ENCODE measurements at regions not wholly inside any gene's neighbourhood (a gene's known extent, or its start where the extent isn't known, plus 50 kb on each side); places are given as distances from the start of the nearest gene placed in this dataset.
A peak's percentile ranks its signal among the peaks of the same experiment; 100 is the strongest.
"Not testable (repeated sequence)": the region's sequence is repeated elsewhere in the genome, so short reads cannot be mapped to it uniquely, and the experiment has no call there.

DNA sequence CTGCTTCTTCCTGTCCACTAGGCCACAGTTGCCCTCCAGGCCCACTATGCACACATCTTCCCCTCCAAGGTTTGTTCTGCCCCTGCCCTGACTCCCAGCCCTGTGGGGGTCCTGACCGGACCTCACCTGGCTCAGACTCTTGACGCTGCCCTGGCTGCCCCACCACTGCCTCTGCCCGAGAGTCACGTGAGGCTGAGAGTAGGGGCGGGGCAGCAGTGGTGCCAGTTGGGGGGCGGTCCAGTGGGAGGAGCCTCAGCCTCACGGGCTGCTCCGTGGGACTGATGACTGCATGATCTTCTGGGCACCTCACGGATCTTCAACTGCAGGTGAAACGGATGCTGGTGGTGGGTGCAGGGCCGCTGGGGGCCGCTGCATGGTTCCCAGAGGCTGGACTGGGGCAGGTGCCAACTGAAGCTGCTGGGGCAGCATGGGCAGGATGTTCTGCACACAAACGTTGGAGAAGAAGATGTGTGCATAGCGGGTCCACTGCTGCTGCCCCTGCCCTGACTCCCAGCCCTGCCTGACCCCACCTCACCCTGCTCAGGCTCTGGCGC is 77.6 kb downstream of the HHIPL2 start:
- not testable (repeated sequence) for DNase-seq

DNA sequence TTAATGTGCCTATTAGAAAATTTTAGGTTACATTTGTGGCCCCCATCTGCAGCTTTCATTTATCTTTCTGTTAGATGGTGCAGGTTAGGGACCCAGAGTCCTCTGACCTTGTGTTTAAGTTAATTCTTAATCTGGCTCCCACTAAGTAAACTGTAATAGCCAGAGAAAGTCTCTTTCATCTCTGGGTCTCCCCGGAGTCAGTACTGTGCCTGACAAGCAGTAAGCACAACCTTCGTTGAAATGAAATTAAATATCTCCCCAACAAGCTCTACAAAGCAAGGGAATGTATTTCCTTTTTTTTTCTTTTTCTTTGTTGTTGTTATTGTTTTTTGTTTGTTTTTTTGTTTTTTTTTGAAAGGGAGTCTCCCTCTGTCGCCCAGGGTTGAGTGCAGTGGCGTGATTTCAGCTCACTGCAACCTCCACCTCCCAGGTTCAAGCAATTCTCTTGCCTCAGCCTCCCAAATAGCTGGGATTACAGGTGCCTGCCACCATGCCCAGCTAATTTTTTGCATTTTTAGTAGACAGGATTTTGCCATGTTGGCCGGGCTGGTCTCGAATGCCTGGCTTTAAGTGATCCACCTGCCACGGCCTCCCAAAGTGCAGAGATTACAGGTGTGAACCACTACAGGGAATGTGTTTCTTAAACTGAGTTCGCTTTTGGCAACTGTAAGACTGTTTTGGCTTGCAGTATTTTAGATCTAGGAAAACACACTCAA is 81.6 kb downstream of the HHIPL2 start:
- no peak for DNase-seq

DNA sequence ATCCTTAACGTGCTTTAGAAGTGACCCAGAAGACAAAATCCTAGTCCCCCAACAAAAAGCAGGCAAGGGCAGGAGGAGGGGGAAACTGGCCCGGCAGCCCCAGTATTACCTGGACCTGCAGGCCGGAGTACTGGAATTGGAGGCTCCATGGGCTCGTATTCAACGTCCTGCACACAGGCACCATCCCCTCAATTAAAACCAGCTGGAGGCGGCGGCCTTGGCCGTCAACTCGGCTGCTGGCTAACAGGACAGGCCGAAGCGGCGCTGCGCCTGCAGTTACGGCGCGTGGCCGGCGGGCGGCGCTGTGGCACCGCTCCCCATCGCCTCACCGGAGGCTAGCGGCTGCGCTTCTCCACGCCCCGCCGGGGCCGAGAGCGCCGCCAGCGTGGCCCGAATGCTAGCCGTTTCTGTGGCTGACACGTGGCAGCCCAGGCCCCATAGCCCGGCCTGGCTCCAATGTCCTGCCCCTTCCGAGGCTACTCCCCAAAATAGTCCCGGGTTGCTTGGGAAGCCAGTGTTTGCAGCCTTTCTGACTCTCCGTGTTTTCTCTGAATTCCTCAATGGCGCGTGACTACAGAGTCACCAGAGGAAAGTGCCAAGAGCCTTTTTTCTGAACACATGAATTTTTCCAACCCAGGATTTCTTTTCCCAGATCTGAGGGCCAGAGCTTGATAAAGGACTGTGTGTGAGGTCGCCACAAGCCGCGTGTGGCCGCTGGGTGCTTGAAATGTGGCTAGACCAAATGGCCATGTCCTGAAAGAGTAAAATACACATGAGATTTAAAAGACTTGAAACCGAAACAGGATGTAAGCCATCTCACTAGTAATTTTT is 82.5 kb downstream of the HHIPL2 start:
- peak; percentile 71 for DNase-seq

DNA sequence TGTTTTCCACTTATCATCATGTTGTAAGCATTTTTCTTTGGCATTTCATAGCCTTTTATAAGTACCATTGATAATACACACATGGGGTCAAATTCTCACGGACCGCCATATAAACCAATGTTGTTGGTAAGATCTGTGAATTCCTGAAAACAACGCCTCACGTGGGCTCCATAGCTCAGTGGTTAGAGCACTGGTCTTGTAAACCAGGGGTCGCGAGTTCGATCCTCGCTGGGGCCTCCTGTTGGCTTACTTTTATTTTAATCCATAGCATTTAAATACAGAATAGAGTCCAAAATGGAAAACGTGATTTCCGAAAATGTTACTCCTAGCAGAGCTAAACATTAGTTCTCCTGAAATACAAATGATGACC is 83.1 kb downstream of the HHIPL2 start:
- DNase-seq = peak; percentile 69

GRCh38 chr1:222463059-222463730 is 84.7 kb downstream of the HHIPL2 start:
- DNase-seq = no peak

DNA sequence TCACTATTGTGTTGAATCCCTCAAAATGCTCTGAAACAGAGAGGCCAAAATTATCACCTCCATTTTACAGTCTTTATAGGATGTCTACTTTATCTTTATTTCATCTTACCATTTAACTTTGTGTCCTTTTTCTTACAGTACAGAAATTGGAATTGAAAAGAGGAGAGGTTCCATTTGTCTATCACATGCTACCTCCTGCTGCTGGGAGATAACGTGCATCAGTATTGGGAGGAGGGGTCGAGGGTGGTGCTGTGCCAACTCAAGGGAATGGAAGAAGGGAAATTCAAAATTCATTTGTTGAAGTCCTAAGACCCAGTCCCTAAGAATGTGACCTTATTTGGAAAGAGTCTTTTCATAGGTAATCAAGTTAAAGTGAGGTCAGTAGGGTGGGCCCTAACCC is 85.3 kb downstream of the HHIPL2 start:
- no peak for DNase-seq

- DNase-seq = no peak
Observed at GRCh38 chr1:222461941-222462340, 86.0 kb downstream of the HHIPL2 start.

DNA sequence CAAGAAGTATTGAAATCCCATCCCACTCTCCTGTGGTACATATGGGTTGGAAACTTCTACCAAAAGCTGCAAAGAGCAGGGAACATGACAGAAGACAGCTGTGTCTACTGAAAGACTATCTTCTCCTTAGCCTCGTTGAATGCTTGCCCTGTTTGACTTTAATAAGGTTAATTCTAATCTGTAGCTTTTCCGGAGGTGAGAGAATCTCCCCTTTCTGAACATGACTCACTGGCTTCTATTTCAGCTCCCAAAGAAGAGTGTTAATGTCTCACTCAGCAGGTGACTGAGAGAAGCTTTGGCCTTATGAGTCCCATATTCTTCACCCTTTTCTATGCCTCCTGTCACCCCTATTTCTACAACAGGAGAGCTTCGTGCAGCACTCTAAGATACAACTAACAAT is 88.3 kb downstream of the HHIPL2 start:
- no peak for DNase-seq

DNA sequence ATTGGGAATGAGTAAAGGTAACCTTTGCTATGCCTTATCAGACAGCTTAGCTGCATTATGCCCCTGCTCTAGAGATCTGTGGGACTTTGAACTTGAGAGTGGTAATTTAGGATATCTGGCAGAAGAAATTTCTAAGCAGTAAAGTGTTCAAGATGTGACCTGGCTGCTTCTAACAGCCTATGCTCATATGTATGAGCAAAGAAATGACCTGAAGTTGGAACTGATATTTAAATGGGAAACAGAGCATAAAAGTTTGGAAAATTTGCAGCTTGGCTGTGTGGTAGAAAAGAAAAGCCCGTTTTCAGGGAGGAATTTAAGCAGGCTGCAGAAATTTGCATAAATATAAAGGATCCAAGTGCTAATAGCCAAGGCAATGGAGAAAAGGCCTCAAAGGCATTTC is 90.4 kb downstream of the HHIPL2 start:
- no peak for DNase-seq

DNA sequence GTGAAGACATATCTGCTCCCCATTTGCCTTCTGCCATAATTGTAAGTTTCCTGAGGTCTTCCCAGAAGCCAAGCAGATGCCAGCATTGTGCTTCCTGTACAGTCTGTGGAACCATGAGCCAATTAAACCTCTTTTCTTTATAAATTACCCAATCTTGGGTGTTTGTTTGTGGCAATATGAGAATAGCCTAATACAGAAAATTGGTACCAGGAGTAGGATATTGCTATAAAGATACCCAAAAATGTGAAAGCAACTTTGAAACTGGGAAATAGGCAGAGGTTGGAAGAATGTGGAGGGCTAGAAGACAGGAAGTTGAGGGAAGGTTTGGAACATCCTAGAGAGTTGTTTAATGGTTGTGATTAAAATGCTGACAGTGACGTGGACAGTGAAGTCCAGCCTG is 90.8 kb downstream of the HHIPL2 start:
- DNase-seq = no peak

DNA sequence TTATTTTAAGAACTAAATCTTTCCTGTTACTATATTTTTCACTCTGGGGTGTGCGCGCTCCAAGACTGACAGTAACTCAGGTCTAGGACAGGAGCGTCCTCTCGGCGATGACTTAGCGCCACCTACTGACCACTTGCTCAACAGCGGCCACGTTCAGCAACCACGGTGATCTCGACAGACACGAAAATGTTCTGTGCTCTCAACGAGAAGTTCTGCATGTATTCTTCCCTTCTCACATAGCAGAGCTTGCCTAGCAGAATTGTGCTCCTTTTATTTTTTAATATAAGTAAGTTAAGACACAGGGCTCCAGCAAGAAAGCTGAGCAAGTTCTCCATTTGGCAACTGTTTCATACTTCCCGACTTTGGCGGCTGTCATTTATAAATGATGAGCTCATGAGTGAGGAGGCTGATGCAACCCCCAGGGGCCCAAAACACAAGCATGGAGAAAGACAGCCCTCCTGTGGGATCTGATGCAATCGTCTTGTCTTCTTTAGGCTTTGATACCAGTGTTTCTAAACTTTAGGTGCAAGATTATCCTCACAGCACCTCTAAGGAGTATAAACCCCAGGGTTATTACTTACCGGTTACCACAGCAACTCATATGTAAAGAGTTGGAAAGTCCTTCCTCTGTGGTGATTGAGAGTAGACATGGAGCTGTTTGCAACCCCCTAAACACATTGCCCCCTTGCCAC is 92.6 kb downstream of the HHIPL2 start:
- peak; percentile 83 for DNase-seq

- no peak for DNase-seq
Observed at GRCh38 chr1:222454782-222455181, 93.1 kb downstream of the HHIPL2 start.

DNA sequence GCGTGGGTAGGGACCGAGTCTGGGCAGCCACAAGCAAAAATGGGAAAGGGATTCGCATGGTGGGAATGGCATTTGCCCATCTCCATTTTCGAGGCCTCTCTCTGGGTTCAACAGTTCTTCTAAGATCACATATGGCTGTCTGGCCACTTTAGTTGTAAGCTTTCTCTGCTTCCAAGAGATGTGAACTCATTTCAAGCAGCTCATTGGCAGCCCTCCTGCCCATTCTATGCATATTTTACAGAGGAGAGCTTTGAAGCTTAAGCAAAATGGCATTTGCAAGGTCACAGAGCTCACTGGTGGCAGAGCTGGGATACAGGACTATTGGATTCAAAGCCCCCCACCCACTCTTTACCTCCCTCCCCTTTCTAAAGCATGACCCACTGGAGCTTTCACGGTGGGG is 93.7 kb downstream of the HHIPL2 start:
- no peak for DNase-seq

DNA sequence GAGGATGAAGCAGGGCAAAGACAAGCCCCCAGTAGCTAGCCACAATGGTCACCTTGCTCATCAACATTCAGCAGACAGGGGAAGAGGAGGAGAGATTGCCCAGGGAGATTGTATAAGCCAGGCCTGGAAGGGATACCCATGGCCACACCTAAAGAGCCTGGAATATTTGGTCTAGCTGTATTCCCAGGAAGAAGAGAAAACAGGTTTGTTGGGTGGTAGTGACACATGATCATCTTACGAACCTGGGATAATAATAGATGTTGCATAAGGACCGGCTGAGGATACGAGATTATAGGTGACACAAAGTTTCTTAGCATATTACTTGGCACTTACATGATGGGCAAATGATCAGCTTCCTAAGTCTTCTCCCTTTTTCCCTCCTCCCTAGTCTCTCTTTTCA is 95.9 kb downstream of the HHIPL2 start:
- DNase-seq = no peak

- DNase-seq = no peak
Observed at GRCh38 chr1:222443566-222443965, 104.3 kb downstream of the HHIPL2 start.

DNA sequence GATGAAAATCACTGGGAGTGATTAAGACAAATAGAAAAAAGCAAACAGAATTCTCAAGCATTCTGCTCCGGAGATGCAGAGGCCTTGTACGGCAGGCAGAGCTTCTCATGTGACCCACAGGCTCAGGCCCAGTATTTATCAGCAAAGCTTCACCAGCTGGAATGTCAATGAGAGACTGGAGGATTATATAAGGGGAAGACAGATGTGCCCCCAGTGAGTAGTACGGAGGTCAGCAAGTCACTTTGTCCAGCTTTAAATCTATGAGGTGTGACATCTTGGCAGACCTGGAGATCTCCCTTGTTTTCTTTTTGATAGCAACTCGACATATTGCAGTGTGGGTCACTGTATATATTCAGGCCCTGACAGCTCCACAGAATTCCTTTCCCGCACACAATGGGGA is 106.8 kb downstream of the HHIPL2 start:
- no peak for DNase-seq

DNA sequence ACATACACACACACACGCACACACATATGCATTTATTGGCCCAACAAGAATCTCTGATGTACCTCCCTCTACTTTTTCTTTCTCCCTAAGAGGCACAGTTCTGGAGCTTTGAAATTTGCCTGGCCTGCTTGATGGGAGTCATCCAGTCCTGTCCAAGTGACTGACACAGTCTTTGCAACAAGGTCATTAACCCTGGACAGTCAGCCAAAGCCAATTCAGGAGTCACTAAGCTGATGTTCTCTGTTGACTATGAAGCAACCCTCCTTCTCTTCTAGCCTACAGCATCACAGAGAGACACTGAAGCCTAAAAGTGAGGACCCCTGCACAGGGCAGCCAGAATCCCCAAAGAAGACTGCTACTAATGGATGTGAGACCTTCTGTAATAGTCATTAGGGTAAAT is 123.1 kb downstream of the HHIPL2 start:
- DNase-seq = no peak

DNA sequence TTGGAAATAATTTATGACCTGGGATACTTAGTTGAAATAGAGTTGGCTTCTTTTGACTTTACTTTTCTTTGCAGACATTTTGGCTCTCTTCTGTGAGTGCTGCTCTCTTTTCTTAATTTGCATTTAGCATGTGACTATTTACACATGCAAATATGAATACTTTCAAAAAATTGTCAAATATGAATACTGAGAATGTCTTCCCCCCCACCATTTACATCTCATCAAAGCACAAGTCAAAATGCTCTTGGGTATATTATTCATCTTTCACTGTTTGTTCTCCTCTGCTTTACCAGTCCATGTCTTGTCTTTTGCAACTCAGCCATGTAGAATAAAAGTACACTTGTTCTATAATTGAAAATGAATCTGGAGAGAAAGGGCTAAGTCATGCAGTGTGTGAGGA is 126.5 kb downstream of the HHIPL2 start:
- DNase-seq = no peak

- peak; percentile 23 for DNase-seq
Observed at GRCh38 chr1:222420633-222421032, 127.3 kb downstream of the HHIPL2 start.

- no peak for DNase-seq
Observed at GRCh38 chr1:222418654-222419053, 129.2 kb downstream of the HHIPL2 start.

- no peak for DNase-seq
Observed at GRCh38 chr1:222417264-222417663, 130.6 kb downstream of the HHIPL2 start.

- no peak for DNase-seq
Observed at GRCh38 chr1:222416001-222416791, 131.7 kb downstream of the HHIPL2 start.

Data from activated CD4-positive, alpha-beta T cell treated with anti-CD3 and anti-CD28 coated beads, Interleukin-2, amount 50 U/mL, for 1 hour (primary cell).